ENCODE measurements at regions not wholly inside any gene's neighbourhood (a gene's known extent, or its start where the extent isn't known, plus 50 kb on each side); places are given as distances from the start of the nearest gene placed in this dataset.

DNA sequence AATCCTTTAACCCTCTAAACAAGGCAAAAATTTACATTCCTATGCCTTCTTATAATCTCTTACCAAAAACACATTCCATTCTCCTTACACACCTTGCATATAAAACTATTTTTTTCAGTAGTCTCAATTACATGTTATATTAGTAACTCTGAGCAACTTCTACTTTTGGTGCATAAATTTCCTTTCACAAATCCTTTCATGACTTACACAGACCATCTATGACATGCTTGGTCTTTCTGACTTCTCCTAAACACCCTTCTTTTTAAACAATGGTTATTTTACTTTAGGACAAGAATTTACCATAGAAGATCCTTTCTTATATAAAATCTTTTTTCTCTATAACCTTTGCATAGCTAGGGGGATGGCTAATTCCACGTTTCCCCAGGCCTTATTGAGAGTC is 208.0 kb upstream of the ARRDC3 start:
- TF ChIP-seq, protein P1, sequence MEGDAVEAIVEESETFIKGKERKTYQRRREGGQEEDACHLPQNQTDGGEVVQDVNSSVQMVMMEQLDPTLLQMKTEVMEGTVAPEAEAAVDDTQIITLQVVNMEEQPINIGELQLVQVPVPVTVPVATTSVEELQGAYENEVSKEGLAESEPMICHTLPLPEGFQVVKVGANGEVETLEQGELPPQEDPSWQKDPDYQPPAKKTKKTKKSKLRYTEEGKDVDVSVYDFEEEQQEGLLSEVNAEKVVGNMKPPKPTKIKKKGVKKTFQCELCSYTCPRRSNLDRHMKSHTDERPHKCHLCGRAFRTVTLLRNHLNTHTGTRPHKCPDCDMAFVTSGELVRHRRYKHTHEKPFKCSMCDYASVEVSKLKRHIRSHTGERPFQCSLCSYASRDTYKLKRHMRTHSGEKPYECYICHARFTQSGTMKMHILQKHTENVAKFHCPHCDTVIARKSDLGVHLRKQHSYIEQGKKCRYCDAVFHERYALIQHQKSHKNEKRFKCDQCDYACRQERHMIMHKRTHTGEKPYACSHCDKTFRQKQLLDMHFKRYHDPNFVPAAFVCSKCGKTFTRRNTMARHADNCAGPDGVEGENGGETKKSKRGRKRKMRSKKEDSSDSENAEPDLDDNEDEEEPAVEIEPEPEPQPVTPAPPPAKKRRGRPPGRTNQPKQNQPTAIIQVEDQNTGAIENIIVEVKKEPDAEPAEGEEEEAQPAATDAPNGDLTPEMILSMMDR (IDR thresholded peaks at IDR 0.05) = no peak
- TF ChIP-seq EZH2 (IDR thresholded peaks at IDR 0.05; ENCODE audit: borderline replicate concordance, insufficient read depth, low read depth, low read length, poor library complexity, severe bottlenecking) = no peak

All from B cell (primary cell).